Suprapubic skin (tissue), 4 donors: ENCODE measurements at regions not wholly inside any gene's neighbourhood (a gene's known extent, or its start where the extent isn't known, plus 50 kb on each side); places are given as distances from the start of the nearest gene placed in this dataset.

ENCODE experiments used
- DNase-seq, 2 donors: peaks; one replicate each; pipeline ENCODE4 v3.0.0-alpha.2; 2019; ENCODE audit warnings: low spot score in 2 of 2
- H3K27ac ChIP-seq: fragments of 200-600 bp; sonication (generic); one replicate; pipeline ENCODE4 v1.5.1; 2019
- H3K27me3 ChIP-seq: fragments of 200-600 bp; sonication (generic); one replicate; pipeline ENCODE4 v1.5.1; 2019
- H3K36me3 ChIP-seq: fragments of 200-600 bp; sonication (generic); one replicate; pipeline ENCODE4 v1.5.1; 2019
- H3K4me1 ChIP-seq: fragments of 200-600 bp; sonication (generic); one replicate; pipeline ENCODE4 v1.5.1; 2019
- H3K4me3 ChIP-seq: fragments of 200-600 bp; sonication (generic); one replicate; pipeline ENCODE4 v1.5.1; 2019; ENCODE audit warnings: mild to moderate bottlenecking
- H3K9me3 ChIP-seq: fragments of 200-600 bp; sonication (generic); one replicate; pipeline ENCODE4 v1.5.1; 2019
- EP300 ChIP-seq: sonication (generic); formaldehyde crosslinking; IDR thresholded peaks from one replicate; pipeline ENCODE4 v1.6.1; 2017; ENCODE audit warnings: antibody characterized with exemption
- POLR2A ChIP-seq, 2 donors: fragments of 450-650 bp; IDR thresholded peaks; one replicate each; pipeline ENCODE4 v1.6.1; 2017; ENCODE audit warnings: antibody characterized with exemption in 2 of 2, mild to moderate bottlenecking in 2 of 2, moderate library complexity in 2 of 2
- POLR2AphosphoS5 ChIP-seq, 3 donors: sonication (generic); formaldehyde crosslinking; IDR thresholded peaks; one replicate each; pipeline ENCODE4 v1.6.1; 2017; ENCODE audit warnings: antibody characterized with exemption in 3 of 3
- WGBS: methylation state at CpG from one replicate; pipeline ENCODE4 v1.1.5; 2018; 5-methylcytosine and 5-hydroxymethylcytosine counted together
- TF ChIP-seq, protein P1 (sequence below), 2 donors: fragments of 200-600 bp in 1 of 2; fragments of 450-650 bp in 1 of 2; sonication (generic) in 1 of 2; IDR thresholded peaks; one replicate each; pipeline ENCODE4 v1.5.1; 2016 to 2019; ENCODE audit warnings: antibody characterized with exemption in 2 of 2, mild to moderate bottlenecking in 1 of 2, moderate library complexity in 1 of 2

GRCh38 chr3:30241721-30242120 is 364.7 kb upstream of the TGFBR2 start:
- TF ChIP-seq POLR2A (IDR thresholded peaks at IDR 0.05) (no peak), EP300 (no peak)
- TF ChIP-seq, protein P1, sequence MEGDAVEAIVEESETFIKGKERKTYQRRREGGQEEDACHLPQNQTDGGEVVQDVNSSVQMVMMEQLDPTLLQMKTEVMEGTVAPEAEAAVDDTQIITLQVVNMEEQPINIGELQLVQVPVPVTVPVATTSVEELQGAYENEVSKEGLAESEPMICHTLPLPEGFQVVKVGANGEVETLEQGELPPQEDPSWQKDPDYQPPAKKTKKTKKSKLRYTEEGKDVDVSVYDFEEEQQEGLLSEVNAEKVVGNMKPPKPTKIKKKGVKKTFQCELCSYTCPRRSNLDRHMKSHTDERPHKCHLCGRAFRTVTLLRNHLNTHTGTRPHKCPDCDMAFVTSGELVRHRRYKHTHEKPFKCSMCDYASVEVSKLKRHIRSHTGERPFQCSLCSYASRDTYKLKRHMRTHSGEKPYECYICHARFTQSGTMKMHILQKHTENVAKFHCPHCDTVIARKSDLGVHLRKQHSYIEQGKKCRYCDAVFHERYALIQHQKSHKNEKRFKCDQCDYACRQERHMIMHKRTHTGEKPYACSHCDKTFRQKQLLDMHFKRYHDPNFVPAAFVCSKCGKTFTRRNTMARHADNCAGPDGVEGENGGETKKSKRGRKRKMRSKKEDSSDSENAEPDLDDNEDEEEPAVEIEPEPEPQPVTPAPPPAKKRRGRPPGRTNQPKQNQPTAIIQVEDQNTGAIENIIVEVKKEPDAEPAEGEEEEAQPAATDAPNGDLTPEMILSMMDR (IDR thresholded peaks at IDR 0.05) = no peak
- 72% methylated on average over 4 of the region's 4 CpGs for WGBS

GRCh38 chr3:30245858-30246622 is 360.4 kb upstream of the TGFBR2 start:
- DNase-seq = no peak
- Histone ChIP-seq H3K27me3 (no peaks in the 10 kb centered on the region), H3K36me3 (no peaks in the 10 kb centered on the region), H3K9me3 (no peaks in the 10 kb centered on the region), H3K27ac (no peak overlapping the region), H3K4me1 (no peaks in the 10 kb centered on the region), H3K4me3 (no peak overlapping the region)
- 80% methylated on average over 9 of the region's 9 CpGs for WGBS
- TF ChIP-seq EP300 (no peak), POLR2AphosphoS5 (IDR thresholded peaks at IDR 0.05) (no peak), POLR2A (IDR thresholded peaks at IDR 0.05) (no peak)
- TF ChIP-seq, protein P1 (IDR thresholded peaks at IDR 0.05) = no peak

More at GRCh38 chr3:30241721-30242120, 364.7 kb upstream of the TGFBR2 start:
- H3K4me3 ChIP-seq = no peak overlapping the region
- DNase-seq = no peak
- H3K36me3 ChIP-seq = no peaks in the 10 kb centered on the region
- H3K27me3 ChIP-seq = no peaks in the 10 kb centered on the region
- no peak overlapping the region for H3K27ac ChIP-seq
- no peaks in the 10 kb centered on the region for H3K4me1 ChIP-seq
- no peaks in the 10 kb centered on the region for H3K9me3 ChIP-seq

DNA sequence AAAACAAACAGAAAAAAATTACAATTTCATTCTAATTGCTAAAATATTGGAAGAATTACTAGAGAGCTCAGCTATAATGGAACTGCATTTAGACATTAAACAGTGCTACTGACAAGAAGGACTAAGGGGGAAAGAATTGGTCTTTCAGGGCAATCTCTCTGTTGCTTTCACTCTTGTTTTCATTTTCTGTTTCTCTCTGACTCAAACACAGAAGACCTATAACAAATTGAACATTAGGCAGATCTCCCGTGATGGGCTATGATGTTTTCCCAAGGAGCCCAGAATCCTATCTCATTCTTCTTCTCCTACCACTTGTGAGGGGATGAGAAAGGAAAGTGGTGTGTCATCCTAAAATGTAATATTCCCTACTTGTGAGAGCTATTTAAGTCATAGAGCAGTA is 358.0 kb upstream of the TGFBR2 start:
- H3K4me3 ChIP-seq = no peak overlapping the region
- no peak overlapping the region for H3K27ac ChIP-seq
- 67% methylated on average over 1 of the region's 1 CpG for WGBS
- no peaks in the 10 kb centered on the region for H3K36me3 ChIP-seq
- TF ChIP-seq EP300 (no peak), POLR2A (IDR thresholded peaks at IDR 0.05) (no peak), POLR2AphosphoS5 (IDR thresholded peaks at IDR 0.05) (no peak)
- TF ChIP-seq, protein P1 (IDR thresholded peaks at IDR 0.05) = no peak
- no peaks in the 10 kb centered on the region for H3K27me3 ChIP-seq
- no peak for DNase-seq
- no peaks in the 10 kb centered on the region for H3K4me1 ChIP-seq
- H3K9me3 ChIP-seq = no peaks in the 10 kb centered on the region

DNA sequence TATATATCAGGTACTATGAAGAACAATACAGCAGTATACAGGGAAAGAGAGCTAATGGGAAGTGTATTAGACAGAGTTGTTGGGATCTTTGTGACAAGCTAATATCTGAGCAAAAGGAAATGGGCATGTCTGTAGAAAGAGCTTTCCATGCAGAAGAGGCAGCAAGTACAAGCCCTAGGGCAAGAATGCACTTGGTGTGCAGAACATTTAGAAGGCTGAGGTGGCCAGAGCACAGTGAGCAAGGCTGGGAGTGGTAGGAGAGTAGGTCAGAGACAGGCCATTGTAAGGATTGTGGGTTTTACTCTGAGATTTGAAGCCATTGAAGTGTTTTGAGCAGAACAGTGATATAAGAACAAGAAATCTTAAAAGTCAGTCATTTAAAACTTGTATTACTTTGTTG is 353.9 kb upstream of the TGFBR2 start:
- TF ChIP-seq, protein P1 (IDR thresholded peaks at IDR 0.05) = no peak
- no peak for TF ChIP-seq POLR2A (IDR thresholded peaks at IDR 0.05)
- TF ChIP-seq EP300 = no peak
- TF ChIP-seq POLR2AphosphoS5 (IDR thresholded peaks at IDR 0.05) = no peak
- Histone ChIP-seq H3K9me3 (no peaks in the 10 kb centered on the region), H3K4me1 (no peaks in the 10 kb centered on the region), H3K36me3 (no peaks in the 10 kb centered on the region), H3K27me3 (no peaks in the 10 kb centered on the region), H3K27ac (no peak overlapping the region), H3K4me3 (no peak overlapping the region)
- no peak for DNase-seq

DNA sequence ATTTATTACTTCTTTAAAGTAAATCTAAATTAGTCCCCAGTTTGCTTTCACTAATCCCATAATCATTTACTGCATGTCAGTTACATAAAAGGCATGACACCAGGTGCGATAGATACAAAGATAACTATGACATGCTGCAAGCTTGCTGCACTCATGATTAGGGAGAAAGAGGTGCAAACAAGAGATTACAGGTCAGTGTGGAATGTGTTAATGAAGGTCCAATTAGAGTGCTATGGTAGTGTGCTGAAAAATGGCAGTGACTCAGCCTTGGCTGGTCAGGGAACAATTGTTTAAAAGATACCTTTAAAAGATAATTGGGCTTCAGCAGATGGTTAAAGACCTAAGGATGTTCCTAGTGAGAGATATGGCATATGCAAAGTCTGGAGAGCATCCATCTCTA is 352.6 kb upstream of the TGFBR2 start:
- 82% methylated on average over 1 of the region's 1 CpG for WGBS
- no peaks in the 10 kb centered on the region for H3K27me3 ChIP-seq
- no peaks in the 10 kb centered on the region for H3K4me1 ChIP-seq
- TF ChIP-seq, protein P1 (IDR thresholded peaks at IDR 0.05) = no peak
- TF ChIP-seq EP300 (no peak), POLR2AphosphoS5 (IDR thresholded peaks at IDR 0.05) (no peak), POLR2A (IDR thresholded peaks at IDR 0.05) (no peak)
- no peak overlapping the region for H3K27ac ChIP-seq
- no peak for DNase-seq
- H3K36me3 ChIP-seq = no peaks in the 10 kb centered on the region
- no peaks in the 10 kb centered on the region for H3K9me3 ChIP-seq
- H3K4me3 ChIP-seq = no peak overlapping the region
